ENCODE measurements at regions not wholly inside any gene's neighbourhood (a gene's known extent, or its start where the extent isn't known, plus 50 kb on each side); places are given as distances from the start of the nearest gene placed in this dataset.

- TF ChIP-seq CTCF (IDR thresholded peaks at IDR 0.05; ENCODE audit: borderline replicate concordance, extremely low read depth, low read length, poor library complexity, severe bottlenecking) (no peak), EZH2 (IDR thresholded peaks at IDR 0.05; ENCODE audit: borderline replicate concordance, low read depth, low read length, severe bottlenecking) (no peak)
Observed at GRCh38 chr1:187245201-187245600, 416.5 kb downstream of the PLA2G4A start.
